Cardiac fibroblast (primary cell): ENCODE measurements at regions not wholly inside any gene's neighbourhood (a gene's known extent, or its start where the extent isn't known, plus 50 kb on each side); places are given as distances from the start of the nearest gene placed in this dataset.
A peak's percentile ranks its signal among the peaks of the same experiment; 100 is the strongest.

Experiments
- DNase-seq, 2 donors: peaks; one replicate each; pipeline versions ENCODE4 v3.0.0 to v3.0.0-alpha.2; 2010; ENCODE audit warnings: low read depth in 2 of 2
- H3K4me3 ChIP-seq, 2 donors: replicated peaks in 1 of 2; 1 replicate in 1 of 2; 2 replicates in 1 of 2; pipeline ENCODE4 v1.5.1; 2011; ENCODE audit warnings: low read depth in 2 of 2, low read length in 2 of 2, mild to moderate bottlenecking in 2 of 2, moderate library complexity in 1 of 2
- CTCF ChIP-seq: IDR thresholded peaks from one replicate; pipeline ENCODE4 v1.5.1; 2011; ENCODE audit warnings: low read depth, mild to moderate bottlenecking, low read length, inconsistent platforms

GRCh38 chr3:116808725-116809124 lies 99.1 kb downstream of the TUSC7 start:
- TF ChIP-seq CTCF: no peak
- DNase-seq: no peak
- no peak overlapping the region for H3K4me3 ChIP-seq

DNA sequence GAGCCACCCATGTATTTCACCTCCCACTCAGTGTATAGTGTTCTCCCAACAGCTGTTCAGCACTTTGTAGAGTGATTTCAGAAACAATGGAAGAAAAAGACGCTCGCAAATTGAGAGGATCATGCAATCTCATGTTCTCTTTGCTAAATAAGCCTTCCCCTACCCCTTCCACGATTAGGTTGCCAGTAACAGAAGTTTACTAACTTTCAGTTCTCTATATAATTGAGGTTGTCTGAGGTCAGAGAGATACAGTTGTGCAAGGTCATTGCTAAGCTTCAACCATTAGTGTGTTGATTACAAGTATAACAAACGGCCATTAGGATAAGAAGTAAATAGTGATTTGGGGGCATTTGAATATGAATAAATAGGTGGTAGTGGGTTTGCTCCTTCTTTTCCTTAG lies 99.6 kb downstream of the TUSC7 start:
- H3K4me3 ChIP-seq: no peak overlapping the region
- DNase-seq: no peak
- TF ChIP-seq CTCF: no peak

DNA sequence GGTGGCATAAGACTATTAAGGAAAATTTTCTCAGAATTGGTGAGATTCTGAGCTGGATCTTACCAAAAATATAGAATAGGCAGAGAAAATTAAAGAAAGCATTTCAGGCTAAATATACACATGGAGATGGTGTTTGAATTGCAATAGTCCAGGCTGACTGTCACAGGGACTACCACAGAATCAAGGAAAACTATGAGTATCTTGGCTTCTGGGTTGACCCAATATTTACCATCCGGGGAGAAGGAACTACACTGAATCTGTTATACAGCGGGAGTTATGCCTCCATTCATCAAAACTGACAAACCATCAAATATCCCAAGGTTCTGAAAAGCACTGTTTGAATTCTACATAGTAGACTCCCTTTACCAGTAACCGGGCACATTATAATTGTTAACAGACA lies 102.2 kb downstream of the TUSC7 start:
- no peak for DNase-seq
- H3K4me3 ChIP-seq: no peak overlapping the region
- no peak for TF ChIP-seq CTCF

- TF ChIP-seq CTCF: no peak
- no peak overlapping the region for H3K4me3 ChIP-seq
- no peak for DNase-seq
Observed at GRCh38 chr3:116812949-116813348, 103.4 kb downstream of the TUSC7 start.

- no peak for DNase-seq
- H3K4me3 ChIP-seq: no peak overlapping the region
- no peak for TF ChIP-seq CTCF
Observed at GRCh38 chr3:116815321-116815720, 105.7 kb downstream of the TUSC7 start.

DNA sequence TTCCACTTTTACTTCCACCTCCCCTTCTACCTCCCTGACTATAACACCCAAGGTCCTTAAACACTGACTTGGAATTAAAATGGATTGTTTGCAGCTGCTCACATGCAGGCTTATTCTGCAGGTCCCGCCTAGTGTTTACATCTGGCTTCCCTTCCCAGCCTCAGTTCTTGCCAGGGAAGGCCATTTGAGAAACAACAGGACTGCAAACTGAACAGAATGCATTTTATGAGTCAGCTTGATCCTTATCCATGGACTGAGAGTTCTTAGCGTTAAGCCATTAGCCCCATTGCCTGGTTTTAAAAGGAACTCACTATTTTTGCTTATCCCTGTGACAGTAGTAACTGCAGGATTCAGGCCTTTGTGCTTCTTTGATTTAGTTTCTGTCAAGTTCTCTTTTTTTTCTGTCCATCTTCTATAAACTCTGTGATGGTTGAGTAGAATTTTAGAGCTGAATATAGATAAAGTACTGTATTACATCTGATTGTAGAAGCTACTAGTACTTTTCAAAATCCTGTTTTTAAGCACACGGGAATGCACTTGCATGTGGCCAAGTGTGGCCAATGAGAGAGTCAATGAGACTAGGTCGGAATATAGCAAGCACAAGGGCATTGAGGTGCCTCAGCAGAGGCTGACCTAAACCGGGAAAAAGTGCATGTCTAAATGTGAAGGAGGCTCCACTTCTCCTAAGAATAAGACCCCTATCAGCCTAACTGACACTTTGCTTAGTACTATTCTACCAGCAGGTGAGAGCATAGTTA lies 106.4 kb downstream of the TUSC7 start:
- peak in 1 of 2 donors; percentile 7 for DNase-seq
- no peak for TF ChIP-seq CTCF
- no peak overlapping the region for H3K4me3 ChIP-seq

DNA sequence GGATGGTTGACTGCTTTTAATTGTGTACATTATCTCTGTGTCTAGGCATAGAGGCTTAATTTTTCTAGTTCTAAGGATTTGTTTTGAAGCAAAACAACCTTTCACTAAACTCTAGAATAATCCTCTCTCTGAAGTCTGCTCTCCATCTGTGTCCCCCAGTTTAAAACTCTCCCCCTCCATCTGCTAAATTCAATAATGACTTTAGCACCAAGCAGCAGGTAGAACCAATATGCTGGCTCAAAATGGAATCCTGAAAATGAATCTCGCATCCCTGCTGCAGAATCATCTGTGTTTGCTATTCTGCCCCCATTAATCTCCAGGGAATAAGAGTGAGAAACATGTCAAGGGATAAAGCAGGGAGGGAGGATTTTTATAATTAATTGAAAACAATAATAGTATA lies 111.8 kb downstream of the TUSC7 start:
- no peak for TF ChIP-seq CTCF
- no peak for DNase-seq
- no peak overlapping the region for H3K4me3 ChIP-seq
